Liver (tissue), 3 donors: ENCODE measurements at regions not wholly inside any gene's neighbourhood (a gene's known extent, or its start where the extent isn't known, plus 50 kb on each side); places are given as distances from the start of the nearest gene placed in this dataset.

Experiments used
- GABPA ChIP-seq, 2 donors: IDR thresholded peaks in 1 of 2; conservative IDR thresholded peaks in 1 of 2; 2 replicates each; pipeline ENCODE4 v1.6.1; 2016; ENCODE audit warnings: antibody characterized with exemption in 2 of 2, mild to moderate bottlenecking in 1 of 2, moderate library complexity in 1 of 2
- HNF4G ChIP-seq: IDR thresholded peaks from 2 replicates; pipeline ENCODE4 v1.6.1; 2016; ENCODE audit warnings: antibody characterized with exemption
- SP1 ChIP-seq: IDR thresholded peaks from 2 replicates; pipeline ENCODE4 v1.6.1; 2018; ENCODE audit warnings: antibody characterized with exemption, mild to moderate bottlenecking
- TAF1 ChIP-seq: conservative IDR thresholded peaks from 2 replicates; pipeline ENCODE4 v1.6.1; 2016; ENCODE audit warnings: antibody characterized with exemption, mild to moderate bottlenecking
- TF ChIP-seq, protein P1 (sequence below): IDR thresholded peaks from 2 replicates; pipeline ENCODE4 v1.6.1; 2016; ENCODE audit warnings: antibody characterized with exemption
- TF ChIP-seq, protein P2 (sequence below): fragments of 150-350 bp; IDR thresholded peaks from 2 replicates; pipeline ENCODE4 v1.5.1; 2017; ENCODE audit warnings: improper control_type of control experiment, low read depth, low read length; ENCODE audit not compliant: missing input control
- donor health status: healthy.
- donor health status: healthy.

DNA sequence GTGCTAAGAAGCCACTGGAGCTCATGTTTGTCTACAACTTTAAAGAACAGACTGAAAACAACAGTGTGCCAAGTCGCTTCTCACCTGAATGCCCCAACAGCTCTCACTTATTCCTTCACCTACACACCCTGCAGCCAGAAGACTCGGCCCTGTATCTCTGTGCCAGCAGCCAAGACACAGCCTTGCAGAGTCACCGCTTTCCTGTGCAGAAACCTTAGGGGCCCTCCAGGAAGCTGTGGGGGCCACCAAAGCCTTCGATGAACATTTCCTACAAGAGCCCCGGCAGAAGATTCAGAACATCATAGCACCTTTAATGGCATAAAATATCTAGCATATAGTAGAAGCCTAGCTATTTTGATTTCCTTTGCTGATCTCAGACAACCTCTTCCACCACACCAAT is 88.0 kb upstream of the PRSS58 start:
- no peak for TF ChIP-seq HNF4G
- TF ChIP-seq, protein P1, sequence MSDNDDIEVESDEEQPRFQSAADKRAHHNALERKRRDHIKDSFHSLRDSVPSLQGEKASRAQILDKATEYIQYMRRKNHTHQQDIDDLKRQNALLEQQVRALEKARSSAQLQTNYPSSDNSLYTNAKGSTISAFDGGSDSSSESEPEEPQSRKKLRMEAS = no peak
- TF ChIP-seq TAF1 = no peak
- TF ChIP-seq, protein P2, sequence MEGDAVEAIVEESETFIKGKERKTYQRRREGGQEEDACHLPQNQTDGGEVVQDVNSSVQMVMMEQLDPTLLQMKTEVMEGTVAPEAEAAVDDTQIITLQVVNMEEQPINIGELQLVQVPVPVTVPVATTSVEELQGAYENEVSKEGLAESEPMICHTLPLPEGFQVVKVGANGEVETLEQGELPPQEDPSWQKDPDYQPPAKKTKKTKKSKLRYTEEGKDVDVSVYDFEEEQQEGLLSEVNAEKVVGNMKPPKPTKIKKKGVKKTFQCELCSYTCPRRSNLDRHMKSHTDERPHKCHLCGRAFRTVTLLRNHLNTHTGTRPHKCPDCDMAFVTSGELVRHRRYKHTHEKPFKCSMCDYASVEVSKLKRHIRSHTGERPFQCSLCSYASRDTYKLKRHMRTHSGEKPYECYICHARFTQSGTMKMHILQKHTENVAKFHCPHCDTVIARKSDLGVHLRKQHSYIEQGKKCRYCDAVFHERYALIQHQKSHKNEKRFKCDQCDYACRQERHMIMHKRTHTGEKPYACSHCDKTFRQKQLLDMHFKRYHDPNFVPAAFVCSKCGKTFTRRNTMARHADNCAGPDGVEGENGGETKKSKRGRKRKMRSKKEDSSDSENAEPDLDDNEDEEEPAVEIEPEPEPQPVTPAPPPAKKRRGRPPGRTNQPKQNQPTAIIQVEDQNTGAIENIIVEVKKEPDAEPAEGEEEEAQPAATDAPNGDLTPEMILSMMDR = no peak
- no peak for TF ChIP-seq GABPA (IDR thresholded peaks at IDR 0.05 in 1 of 2, conservative IDR thresholded peaks at IDR 0.05 in 1 of 2)
- no peak for TF ChIP-seq SP1
